Hematopoietic multipotent progenitor cell treated with erythropoietin and hydrocortisone succinate and interleukin-3 and kit ligand, for 8 days (in vitro differentiated cells): ENCODE measurements at regions not wholly inside any gene's neighbourhood (a gene's known extent, or its start where the extent isn't known, plus 50 kb on each side); places are given as distances from the start of the nearest gene placed in this dataset.

Experiments
- DNase-seq: peaks from one replicate; pipeline ENCODE4 v3.0.0-alpha.2; 2015

DNA sequence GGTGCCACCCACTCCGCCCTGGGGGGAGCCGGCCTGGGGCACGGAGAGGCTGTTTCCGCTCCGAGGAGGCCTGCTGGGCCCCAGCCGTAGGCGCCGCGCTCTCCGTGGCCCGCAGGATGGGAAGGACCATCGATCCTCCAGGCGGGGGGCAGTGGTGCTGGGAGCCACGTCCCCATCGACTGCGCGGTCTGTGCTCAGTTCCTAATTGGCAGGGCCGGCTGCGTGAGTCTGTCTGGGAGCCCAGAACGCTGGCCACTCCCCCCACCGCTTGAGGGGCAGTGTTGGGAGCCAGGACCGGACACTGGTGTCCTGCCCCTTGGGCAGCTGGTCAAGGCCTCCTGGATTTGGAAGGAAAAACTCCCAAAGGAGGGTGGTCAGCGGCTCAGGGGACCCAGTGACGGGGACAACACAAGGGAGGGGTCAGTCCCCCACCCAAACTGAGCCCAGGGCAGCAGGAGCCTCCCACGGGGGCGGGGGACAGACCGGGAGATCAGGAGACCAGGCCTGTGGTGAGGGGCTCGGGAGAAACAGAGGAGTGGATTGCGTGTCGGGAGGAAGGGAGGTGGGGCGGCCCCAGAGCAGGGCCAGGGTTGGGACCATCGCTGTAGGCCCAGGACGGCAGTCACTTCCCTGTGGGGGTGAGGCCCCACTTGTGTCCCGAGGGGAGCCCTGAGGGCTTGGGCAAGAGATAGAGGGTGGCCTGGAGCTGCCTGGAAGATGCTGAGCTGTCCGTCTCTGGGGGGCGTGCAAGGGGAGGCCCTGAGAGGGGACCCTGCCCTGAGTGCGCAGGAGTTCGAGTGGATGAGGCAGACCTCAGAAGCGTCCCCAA is 89.0 kb downstream of the UNCX start:
- DNase-seq: no peak

DNA sequence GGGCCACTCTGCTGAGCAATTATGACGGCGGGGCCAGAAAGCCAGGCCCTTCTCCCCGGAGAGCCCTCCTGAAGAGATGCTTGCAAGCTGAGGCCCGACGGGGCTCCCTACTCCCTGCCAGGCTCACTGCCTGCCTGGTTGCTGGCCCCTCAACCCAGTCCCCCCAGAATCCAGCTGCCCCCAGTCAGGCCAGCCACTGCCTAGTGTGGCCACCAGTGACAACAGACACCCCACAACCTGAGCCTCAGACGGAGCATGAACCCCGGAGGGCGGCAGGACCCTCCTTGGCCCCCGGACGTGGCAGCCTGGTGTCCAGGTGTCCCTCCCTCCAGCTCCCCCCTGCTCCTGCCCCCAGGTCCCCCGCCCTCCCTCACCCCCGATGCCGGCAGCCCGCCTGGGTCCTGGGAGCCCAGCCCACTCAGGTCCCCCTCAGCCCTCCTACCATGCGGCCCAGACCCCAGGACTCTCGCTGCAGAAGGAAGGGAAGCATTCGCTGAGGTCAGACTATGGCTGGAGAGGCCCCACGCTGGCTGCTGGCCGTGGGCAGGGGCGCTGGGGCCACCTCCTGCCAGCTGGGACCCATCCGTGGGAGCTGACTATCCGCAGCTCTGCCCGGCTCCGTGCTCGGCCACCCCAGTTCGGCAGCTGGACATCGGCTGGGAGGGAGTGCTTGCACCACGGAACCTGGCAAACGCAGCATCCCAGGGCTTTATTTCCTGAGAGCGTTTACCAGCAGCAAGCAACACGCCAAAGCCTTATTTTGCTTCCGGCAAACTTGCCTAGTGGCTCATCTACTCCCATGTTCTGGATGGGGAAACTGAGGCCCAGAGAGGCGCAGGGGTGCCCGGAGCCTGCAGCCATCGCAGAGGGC is 89.8 kb downstream of the UNCX start:
- no peak for DNase-seq

DNA sequence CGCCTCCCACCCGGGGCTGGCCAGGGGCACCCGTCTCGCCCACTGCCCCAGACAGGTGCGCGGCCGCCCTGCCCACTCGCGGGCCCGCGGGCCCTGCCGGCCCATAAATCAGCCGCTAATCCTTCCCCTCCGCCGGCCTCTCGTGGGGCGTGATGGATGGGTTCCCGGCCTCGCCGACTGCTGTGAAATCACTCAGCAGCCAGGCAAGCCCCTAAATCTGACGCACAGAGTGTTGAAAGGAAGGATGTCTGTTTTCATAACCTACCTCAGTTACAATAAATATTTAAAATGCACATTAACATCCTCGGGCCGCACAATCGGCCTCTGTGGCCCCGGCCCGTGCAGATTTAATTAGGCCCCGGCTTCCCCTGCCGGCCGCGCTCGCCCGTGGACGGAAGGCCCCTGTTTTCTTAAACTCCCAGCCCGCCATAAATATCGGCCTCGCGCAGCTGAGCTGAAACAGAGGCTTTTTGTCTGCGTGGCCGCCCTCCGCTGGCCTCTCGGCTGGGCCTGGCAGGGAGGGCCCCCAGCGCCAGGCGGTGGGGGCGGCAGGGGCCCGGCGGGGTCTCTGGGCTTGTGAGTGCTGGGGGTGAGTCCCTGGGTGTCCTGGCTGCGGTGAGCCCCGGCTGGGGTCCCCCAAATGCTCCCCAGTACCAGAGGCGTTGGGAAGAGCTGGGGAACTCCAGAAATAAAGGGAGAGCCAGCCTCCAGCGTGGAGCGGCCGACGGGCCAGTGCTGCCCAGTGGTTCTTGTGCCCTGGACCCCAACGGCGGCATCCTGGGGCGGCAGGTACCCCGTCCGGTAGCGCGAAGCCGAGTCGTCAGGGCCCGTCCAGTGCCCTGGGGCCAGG is 90.7 kb downstream of the UNCX start:
- DNase-seq: no peak

DNA sequence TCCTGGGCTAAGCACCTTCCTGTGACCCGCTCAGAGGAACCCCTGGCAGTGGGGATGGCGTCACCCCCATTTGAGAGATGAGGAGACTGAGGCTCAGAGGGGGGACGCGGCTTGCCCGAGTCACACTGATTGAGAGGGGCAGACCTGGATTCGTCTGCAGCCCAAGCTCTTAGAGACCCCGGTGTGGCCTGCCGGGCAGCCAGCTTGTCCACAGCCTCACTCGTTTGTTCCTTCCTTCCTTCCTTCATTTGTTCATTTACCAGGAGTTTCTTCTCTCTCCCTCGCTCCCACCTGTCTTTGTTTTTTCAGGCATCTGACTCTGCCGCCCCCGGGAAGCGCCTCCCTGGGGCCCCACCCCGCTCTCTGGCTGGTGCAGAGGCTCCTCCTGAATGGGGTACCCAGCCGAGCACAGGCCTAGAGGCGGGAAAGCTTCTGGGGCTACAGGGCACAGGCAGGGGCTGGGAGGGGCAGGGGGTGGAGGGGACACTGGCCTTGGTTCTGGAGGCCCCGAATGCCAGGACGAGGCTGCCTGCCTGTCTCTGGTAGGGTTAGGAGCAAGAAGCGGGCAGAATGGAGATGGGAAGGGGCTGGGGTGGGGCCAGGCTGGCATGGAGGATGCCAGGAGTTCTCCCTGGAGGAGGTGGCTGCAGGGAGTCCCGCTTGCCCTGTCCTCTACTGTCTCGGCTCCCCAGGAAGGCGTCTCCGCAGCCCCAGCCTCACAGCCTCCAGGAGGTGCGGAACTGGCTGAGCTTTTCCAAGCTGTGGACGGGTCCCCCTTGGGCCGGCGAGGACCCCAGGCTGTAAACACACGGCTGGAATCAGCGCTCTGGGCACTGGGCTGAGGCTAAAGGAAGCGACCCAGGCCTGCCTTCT is 91.6 kb downstream of the UNCX start:
- DNase-seq: no peak

DNA sequence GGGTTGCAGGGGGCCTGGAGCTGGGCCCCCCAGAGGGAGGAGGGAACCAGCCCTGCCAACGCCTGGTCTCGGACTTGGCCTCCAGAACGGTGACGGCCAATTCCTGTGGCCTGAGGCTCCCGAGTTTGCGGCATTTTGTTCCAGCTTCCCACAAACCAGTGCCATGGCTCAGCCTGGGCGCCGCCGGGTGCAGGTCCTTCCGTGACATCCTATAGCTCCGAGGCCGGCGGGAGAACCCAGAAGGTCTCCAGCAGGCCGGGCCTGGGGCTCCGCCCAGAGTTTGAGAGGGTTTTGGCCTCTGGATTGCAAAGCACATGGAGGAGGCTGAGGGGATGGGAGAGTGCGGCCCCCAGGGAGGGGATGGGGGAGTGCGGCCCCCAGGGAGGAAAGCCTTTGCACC is 92.6 kb downstream of the UNCX start:
- DNase-seq: no peak

DNA sequence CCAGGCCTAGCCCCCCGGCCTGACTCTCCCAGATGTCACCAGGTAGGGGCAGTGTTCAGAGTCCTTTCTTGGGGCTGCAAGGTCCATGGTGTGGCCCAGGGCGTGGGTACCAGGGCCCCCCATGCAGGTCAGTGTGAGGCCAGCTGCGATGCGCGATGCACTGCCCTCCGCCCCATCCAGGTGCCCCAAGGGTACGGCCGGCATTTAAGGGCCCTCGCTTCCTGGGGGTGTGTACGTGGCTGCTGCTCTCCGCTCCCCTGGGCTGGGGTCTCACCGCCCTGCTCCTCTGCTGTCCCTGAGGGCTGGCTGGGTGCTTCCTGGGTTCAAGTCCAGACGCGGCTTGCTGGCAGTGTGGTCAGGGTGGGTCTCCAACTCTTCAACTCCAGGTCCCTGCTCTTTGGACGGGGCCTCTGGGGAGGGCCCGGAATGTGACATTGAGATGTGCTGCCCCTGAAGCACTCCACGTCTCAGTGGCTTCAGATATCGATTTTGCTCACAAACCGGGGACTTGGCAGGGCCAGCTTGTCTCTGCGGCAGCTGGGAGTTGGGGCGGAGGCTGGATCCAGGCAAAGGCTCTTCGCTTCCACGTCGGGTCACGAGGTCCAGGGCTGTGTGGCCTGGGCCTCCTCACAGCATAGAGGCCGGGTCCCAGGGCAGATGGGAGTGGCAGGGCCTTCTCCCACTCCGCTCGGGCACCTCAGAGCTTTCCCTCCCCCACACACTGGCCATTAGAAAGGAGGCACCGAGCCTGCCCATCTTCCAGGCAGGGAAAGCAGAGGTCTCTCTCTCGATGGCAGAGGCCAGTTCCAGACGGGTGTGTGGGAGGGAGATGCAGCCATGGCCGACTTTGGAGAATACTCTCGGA is 93.2 kb downstream of the UNCX start:
- no peak for DNase-seq

DNA sequence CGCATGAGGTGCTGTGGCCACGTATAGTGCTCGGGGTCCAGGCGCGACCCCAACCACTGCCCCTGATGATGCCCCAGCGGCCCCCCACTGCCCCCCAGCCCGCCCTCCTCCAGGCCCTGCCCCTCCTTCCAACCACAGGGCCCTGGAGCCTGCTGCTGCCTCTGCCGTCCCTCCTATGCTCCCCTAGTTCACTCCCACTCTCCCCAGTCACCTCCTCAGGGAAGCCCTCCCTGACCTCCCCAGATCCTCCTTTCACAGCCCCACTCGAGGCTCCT is 93.8 kb downstream of the UNCX start:
- no peak for DNase-seq

DNA sequence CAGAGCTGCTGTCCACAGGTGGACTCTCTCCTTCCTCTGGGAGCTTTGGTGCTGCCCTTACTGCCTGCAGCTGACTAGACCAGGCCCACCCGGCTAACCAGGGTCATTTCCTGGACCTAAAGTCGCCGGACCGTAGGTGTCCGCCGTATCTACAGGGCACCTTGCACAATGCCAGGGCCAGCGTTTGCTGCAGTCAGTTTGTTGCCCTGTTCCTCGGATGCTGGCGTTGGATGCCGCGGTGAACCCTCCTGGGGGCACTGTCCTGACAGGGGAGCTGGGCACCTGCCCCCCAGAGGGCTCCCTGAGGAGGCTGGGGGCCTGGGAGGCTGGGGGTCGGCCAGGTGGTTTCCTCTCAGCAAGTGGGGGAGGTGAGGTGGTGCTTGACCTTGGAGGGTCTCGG is 96.6 kb downstream of the UNCX start:
- DNase-seq: no peak

DNA sequence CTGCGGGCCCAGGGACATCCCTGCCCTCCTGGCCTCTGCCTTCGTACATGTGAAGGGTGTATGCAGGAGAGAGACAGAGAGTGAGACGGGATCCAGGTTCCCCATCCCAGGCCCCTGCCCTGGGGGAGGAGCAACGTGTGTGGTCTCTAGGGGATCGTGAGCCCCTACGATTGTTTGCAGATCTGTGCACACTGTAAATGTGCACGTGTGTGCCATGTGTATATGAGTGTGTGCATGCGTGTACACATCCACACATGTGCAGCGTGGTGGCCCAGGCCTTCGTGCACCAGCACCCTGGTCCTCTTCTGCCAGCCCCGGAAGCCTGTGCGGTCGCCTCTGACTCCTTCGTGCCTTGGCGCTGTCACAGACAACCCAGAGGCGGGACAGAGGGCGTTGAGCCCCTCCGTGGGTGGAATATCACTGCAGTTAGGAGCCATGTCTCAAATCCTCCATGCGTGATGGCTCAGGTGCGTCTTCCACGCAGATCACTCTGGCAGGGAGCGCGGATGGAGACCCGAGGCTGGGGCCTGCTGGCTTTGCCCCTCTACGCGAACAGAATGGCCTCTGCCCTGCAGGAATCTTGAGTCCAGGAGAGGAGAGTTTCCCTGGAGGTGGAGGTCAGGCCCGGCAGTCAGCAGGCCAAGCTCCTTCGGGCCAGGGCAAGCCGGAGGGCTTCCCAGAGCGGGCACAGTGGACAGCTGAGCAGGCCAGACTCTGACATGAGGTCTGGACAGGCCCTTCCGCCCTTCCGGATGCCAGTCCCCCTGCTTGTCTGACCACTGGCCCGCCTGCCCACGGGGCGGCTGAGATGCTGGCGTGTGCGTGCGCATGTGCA is 97.5 kb downstream of the UNCX start:
- DNase-seq: no peak

DNA sequence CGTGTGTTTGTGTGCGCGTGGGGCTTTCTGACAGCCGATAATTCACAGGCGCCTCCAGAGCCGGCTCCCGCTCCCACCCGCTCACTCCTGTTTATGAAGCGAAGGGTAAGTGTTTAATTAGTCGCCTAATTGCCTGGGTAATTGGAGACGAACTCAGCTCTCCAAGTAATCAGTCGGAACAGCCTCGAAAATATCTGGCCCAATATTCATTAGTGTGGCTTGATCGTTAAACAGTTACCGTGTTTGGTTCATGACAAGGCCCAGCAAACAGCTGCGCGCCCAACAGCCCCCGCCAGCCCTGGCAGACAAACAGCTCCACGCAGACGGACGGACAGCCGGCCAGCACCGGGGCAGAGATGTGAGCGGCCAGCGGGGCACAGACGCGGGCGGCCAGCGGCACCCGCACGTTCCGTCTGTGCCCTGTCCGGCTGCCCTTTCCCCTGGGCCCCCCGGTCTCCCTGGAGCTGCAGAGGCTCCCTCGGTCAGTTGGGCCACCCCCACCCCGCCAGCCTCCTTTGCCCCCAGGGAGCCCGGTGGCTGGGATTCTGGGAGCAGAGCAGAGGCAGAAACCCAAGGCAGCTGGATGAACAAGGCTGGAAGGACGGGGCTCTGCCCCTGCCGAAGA is 98.2 kb downstream of the UNCX start:
- no peak for DNase-seq

DNA sequence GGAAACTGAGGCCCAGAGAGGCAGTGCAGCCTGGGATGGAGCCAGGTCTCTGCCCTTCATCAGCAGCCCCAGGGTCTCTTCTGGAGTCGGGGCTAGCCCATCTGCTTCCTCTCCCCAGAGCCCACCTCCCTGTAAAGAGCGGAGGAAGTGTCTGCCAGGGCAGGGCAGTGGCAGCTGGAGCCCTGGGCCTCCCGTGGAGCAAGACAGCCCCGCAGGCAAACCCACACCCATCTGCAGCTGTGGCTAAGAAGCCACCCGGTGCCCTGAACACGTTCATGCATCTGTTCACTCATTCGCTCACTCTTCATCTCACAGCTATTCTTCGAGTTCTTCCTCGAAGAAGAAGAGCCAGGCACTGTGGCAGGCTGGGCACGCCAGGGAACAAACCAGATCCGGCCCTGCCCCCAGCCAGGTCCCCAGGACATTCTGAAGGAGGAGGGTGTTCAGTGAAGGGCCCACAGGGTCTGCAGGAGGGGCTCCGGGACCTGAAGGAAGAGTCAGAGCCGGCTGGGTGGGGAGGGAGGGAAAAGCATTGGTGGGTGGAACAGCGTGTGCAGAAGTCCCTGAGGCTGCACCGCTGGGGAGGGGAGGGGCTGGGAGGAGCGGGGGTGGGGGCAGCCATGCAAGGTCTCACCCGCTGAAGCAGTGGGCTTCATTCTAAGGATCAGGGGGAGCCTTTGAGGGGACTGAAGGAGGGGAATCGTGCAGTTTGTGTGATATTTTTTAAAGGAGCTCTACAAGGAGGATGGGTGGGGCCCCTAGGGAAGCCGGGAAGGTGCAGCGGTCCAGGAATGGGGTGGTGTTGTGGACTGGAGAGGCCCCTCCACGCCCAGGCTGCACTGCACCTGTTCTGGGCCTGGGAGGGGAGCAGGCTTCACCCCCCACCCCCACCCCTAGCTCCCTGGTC is 99.1 kb downstream of the UNCX start:
- DNase-seq: no peak

DNA sequence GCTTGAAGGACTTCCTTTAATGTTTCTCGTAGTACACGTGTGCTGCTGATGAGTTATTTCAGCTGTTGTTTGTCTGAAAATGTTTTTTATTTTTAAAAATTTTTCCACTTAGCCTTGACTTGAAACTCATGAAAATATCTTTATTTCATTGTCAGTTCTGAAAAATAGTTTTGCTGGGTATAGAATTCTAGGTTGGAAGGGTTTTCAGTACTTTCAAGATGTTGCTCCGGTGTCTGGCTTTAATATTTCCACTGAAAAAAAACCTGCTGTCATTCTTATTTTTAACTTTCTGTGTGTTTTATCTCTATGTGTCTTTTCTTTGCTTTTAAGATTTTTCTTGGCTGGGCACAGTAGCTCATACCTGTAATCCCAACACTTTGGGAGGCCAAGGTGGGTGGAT is 103.8 kb downstream of the UNCX start:
- no peak for DNase-seq

DNA sequence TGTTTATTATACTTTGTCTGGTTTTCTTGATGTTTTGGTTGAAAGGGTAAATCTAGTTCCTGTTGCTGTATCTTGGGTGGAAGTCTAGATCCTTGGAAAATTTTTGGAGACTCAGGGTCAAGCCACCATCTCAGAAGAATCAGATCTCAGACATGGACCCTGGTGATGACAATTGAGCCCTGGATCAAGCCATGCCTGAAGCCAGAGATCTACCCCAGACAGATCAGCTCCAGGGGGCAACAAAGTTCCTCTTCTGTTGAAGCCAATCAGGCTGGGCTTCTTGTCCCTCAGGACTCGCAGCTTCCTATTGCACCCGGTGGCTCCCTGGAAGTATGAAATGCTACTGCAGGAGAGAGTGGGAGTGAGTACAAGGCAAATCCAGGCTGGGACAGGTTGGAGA is 106.9 kb downstream of the UNCX start:
- DNase-seq: no peak

DNA sequence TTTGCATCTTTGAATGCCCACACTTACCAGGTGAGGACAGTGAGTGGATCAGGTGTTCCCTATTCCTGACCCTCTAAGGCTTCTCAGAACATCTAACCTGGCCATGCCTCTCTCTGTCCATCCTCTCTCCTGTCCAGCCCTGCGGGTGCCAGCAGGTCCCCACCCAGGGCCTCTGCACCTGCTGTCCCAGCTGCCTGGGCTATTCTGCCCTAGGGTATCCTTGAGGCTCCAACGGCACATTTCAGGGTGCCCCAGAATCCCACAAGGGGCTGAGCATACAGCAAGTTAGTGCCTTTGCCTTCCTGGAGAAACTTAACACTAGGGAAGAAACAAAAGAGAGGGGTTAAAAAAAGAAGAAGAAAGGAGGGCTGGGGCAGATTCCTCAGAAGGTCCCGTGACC is 107.4 kb downstream of the UNCX start:
- no peak for DNase-seq

DNA sequence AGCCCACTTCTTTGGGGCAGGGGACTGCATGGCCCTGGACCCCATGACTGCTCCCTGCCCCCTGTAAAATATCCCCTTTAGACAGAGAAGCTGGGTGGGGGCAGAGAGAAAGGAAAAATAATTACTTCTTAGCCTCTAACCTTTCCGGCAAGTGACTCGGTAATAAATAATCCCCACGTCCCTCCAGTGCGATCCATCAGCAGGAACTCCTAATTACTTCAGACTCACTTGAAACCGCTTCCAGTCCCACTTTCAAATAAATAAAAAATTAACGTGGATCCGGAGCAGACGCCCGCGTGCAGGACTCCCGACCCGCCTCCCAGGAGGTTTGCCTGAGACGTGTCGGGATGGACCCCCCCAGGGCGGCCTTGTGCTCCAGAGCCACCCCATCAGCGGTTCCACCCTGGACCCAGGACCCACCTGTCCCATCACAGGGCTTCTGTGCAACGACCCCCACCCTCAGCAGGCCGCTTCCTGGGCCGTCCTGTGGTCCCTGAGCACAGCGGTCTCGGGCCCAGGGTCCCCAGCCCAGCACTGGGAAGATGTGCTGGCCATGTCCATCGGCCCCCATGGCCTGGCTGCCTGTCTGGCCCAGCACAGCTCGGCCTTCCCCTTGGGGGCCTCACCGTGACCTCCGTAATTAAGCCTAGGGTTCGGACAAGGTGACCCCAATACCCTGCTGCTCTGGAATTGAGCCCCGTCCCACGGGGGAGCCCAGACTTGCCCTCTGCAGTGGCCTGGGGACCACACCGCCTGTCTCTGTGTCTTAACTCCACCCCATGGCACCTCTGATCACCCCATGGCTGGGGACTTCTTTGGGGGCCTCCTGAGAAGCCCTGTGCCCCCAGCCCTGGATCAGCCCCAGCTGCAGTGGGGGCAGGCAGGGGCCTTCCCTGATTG is 108.0 kb downstream of the UNCX start:
- DNase-seq: no peak

DNA sequence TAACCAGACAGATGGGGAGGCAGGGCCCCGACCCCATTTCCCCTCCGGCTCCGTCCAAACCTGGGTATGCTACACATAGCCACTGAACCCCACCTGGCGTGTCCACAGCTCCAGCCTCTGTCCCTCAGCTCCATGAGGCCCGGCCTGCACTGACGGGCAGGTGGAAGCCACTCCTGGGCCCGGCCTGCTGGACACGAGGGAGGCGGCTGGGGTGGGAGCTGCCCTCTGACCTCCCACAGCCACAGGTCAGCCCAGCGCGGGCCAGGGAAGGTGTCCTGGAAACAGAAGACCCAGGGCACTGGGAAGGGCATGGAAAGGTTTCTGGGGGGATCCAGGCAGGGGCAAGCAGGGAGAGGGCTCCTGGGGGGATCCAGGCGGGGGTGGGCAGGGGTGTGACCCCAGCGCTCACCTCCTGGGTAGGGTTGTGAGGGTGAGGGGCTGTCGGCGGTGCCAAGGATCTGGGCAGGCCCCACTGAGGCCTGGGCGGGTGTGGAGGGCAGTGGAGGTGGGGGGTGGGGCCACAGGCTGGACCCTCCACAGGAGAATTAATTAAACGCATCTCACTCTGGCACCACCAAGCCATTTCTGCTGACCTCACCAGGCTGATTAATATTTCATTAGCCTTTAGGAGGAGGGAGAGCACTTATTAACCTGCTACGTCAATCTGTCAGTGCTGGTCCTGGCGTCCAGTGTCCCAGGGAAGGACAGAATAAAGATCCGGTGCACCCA is 108.9 kb downstream of the UNCX start:
- no peak for DNase-seq

DNA sequence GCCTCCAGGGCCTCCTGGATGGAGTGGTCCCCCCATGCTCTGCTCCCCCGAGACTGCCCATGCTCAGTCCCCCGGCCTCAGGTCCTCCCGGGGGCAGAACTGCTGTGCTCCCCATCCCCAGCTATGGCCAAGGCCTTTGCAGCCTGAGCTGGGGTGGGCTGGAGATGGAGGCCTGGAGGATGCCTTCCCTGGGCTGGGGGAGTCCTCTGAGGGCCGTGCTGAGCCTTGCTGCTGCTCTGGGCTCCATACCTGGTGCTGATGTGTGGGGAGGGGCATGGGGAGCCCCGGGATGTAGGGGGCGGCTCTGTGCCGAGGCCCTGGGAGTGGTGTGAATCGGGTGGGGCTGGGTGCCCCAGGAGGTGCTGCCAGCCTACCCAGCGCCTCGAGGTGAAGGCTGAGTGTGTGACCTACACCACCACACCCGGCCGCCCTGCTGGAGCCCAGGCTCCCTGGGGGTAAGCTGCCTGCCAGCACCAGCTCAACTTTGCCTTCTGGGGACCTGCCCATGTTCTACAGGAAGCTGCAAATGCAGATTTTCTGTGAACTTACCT is 109.5 kb downstream of the UNCX start:
- no peak for DNase-seq
